Panc1 (cell line): ENCODE measurements at regions not wholly inside any gene's neighbourhood (a gene's known extent, or its start where the extent isn't known, plus 50 kb on each side); places are given as distances from the start of the nearest gene placed in this dataset.

Source experiments
- POLR2AphosphoS5 ChIP-seq: IDR thresholded peaks from 2 replicates; pipeline ENCODE4 v1.6.1; 2012; ENCODE audit warnings: mild to moderate bottlenecking, low read depth, low read length, moderate library complexity
- SIN3A ChIP-seq: IDR thresholded peaks from 2 replicates; pipeline ENCODE4 v1.6.1; 2012; ENCODE audit warnings: low read depth, mild to moderate bottlenecking, low read length, moderate library complexity, borderline replicate concordance; ENCODE audit not compliant: insufficient read depth
- TCF7L2 ChIP-seq: IDR thresholded peaks from 2 replicates; pipeline ENCODE4 v1.6.1; 2011; ENCODE audit warnings: mild to moderate bottlenecking, low read depth, low read length, inconsistent platforms
- TF ChIP-seq, protein P1 (sequence below): fragments of 450-650 bp; IDR thresholded peaks from 2 replicates; pipeline ENCODE4 v1.5.1; 2017; ENCODE audit warnings: mild to moderate bottlenecking
- TF ChIP-seq, protein P2 (sequence below), 2 experiments: IDR thresholded peaks; 2 replicates each; pipeline ENCODE4 v1.6.1; 2011 to 2012; ENCODE audit warnings: low read depth in 2 of 2, control low read depth in 1 of 2, low read length in 1 of 2, mild to moderate bottlenecking in 1 of 2, moderate library complexity in 1 of 2; ENCODE audit not compliant: insufficient read depth in 1 of 2

GRCh38 chr5:3893975-3894374 is 298.3 kb downstream of the IRX1 start:
- TF ChIP-seq, protein P1, sequence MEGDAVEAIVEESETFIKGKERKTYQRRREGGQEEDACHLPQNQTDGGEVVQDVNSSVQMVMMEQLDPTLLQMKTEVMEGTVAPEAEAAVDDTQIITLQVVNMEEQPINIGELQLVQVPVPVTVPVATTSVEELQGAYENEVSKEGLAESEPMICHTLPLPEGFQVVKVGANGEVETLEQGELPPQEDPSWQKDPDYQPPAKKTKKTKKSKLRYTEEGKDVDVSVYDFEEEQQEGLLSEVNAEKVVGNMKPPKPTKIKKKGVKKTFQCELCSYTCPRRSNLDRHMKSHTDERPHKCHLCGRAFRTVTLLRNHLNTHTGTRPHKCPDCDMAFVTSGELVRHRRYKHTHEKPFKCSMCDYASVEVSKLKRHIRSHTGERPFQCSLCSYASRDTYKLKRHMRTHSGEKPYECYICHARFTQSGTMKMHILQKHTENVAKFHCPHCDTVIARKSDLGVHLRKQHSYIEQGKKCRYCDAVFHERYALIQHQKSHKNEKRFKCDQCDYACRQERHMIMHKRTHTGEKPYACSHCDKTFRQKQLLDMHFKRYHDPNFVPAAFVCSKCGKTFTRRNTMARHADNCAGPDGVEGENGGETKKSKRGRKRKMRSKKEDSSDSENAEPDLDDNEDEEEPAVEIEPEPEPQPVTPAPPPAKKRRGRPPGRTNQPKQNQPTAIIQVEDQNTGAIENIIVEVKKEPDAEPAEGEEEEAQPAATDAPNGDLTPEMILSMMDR, result no peak
- no peak for TF ChIP-seq POLR2AphosphoS5
- TF ChIP-seq, protein P2, sequence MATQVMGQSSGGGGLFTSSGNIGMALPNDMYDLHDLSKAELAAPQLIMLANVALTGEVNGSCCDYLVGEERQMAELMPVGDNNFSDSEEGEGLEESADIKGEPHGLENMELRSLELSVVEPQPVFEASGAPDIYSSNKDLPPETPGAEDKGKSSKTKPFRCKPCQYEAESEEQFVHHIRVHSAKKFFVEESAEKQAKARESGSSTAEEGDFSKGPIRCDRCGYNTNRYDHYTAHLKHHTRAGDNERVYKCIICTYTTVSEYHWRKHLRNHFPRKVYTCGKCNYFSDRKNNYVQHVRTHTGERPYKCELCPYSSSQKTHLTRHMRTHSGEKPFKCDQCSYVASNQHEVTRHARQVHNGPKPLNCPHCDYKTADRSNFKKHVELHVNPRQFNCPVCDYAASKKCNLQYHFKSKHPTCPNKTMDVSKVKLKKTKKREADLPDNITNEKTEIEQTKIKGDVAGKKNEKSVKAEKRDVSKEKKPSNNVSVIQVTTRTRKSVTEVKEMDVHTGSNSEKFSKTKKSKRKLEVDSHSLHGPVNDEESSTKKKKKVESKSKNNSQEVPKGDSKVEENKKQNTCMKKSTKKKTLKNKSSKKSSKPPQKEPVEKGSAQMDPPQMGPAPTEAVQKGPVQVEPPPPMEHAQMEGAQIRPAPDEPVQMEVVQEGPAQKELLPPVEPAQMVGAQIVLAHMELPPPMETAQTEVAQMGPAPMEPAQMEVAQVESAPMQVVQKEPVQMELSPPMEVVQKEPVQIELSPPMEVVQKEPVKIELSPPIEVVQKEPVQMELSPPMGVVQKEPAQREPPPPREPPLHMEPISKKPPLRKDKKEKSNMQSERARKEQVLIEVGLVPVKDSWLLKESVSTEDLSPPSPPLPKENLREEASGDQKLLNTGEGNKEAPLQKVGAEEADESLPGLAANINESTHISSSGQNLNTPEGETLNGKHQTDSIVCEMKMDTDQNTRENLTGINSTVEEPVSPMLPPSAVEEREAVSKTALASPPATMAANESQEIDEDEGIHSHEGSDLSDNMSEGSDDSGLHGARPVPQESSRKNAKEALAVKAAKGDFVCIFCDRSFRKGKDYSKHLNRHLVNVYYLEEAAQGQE (IDR thresholded peaks at IDR 0.05; ENCODE audit: insufficient read depth in 1 of 2, low read depth in 2 of 2, low read length in 1 of 2), result no peak
- TF ChIP-seq TCF7L2, result no peak
- no peak for TF ChIP-seq SIN3A
